Effector CD8-positive, alpha-beta T cell (primary cell): ENCODE measurements at regions not wholly inside any gene's neighbourhood (a gene's known extent, or its start where the extent isn't known, plus 50 kb on each side); places are given as distances from the start of the nearest gene placed in this dataset.
"Not testable (repeated sequence)": the region's sequence is repeated elsewhere in the genome, so short reads cannot be mapped to it uniquely, and the experiment has no call there.

Experiments used
- DNase-seq: peaks from one replicate; lab custom pipeline; 2025; lab: John Stamatoyannopoulos, UW

DNA sequence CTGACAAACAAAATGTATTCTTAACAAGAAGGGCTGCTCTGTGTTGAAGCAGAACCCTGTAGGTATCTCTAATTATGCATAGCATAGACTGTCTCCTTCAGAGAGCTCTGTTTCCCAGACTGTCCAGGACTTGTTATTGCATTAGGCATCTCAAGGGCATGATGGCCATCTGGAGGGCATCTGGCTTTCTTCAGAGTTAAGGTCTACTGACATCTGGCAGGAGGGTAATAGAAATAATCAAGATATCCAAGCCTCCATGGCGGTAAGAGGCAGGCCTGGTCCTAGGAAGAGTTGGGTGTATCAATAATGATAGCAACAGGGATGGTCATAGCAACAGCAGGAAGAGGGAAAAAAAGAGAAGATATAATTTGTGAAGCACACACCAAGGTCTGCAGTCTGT is 161.2 kb downstream of the TTC8 start:
- no peak for DNase-seq

DNA sequence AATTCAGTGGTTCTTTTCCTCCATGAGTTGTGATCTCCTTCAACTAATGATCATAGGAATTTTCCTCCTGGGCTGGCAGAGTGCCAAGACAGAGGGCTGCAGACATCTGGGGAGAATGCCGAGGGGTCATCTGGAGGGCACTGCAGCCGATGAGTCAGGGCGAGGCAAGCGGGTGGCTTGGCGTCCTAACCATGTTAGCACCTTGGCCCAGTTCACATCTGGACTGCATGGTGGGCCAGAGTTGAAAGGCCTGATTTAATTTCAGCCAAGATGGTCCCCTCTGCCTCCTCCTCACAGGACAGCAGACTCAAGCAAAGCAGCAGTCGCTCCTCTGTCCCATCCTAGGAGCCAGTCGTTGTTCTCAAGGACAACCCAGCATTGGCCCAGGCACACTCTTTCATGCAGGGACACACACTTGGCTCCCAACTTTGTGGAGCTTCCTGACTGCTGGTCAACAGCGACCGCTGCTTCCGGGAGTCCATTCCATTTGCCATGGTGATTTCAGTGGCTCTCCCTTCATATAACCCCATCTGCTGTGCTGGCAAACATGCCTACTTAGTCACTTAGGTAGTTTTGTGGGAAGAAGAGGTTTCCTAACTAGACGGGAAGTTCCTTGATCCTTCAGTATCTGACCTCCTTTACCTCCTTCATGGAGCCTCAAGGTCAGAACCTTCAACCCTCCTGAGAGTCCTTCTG is 161.8 kb downstream of the TTC8 start:
- DNase-seq: no peak

DNA sequence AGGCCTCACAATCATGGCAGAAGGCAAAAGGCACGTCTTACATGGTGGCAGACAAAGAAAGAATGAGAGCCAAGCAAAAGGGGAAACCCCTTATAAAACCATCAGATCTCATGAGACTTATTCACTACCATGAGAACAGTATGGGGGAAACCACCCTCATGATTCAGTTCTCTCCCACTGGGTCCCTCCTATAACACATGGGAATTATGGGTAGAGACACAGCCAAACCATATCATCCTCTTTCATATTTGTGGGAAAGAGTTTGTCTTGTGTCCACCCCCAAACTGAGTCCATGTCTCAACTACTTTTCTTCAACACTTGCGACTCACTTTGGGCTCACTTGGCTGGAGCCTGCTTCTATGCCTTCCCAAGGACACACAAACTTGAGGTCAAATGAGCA is 162.5 kb downstream of the TTC8 start:
- DNase-seq: not testable (repeated sequence)

DNA sequence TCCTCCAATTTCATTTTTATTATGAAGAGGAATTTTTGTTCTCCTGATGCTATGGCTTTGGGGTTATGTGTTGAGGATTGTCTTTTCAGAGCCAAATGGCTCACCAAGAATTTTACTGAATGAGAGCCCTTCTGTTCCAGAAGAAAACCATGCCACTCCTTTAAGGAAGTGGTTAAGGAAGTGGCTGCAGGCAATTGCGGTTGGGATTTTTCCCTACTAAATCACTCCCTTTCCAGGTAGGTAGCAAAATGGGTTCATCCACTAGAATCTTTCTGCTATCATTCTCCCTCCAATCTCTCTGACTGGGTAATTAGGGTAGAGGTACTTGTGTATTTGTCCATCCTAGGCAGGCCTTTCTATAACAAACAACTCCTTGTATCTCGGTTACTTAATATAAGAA is 163.1 kb downstream of the TTC8 start:
- no peak for DNase-seq

DNA sequence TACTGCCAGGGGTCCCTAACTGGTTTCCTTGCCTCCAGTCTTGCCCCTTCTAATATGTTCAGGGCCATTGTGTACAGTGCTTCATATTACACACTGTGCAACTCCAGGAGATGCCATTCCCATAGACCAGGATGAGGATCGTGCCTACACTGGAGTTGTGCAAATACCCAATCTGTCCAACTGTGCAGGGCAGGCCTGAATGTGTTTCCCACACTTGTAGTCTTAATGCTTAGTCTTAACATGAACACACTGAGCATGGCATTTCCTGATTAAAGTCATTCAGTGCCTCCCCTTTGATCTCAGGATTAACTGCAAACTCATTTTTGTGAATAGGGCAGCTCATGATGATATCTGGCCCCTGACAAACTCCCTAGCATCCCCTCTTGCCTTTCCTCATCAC is 165.5 kb downstream of the TTC8 start:
- DNase-seq: no peak

DNA sequence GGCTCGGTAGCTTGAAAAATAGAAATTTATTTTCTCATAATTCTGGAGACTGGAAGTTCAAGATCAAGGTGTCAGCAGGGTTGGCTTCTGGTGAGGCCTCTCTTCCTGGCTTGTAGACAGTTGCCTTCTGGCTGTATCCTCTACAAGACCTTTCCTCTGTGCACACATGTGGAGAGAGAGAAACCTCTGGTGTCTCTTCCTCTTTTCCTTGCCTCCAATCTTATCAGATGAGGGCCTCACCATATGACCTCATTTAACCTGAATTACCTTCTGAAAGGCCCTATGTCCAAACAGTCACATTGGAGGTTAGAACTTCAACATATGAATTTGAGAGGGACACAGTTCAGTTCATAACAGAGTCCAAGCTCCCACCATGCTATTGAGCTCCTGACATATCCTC is 166.4 kb downstream of the TTC8 start:
- DNase-seq: no peak

DNA sequence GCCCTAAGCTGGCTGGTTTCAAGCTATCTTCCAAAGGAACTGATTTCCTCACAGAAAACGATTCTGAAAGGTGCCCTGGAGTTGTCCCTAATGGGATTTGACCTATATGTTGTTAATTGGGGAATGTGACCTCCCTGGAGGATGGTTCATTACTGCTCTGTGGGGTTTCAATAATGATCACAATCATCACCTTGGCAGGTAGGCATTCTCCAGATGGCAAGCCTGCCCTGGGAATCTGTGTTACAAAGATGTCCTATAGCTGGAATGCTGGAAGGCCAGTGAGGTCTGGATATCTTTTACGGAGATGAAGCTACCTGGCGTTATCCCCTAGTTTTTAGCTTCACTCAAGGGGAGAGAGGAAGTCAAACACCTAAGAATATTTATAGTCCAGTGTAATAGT is 167.6 kb downstream of the TTC8 start:
- no peak for DNase-seq

DNA sequence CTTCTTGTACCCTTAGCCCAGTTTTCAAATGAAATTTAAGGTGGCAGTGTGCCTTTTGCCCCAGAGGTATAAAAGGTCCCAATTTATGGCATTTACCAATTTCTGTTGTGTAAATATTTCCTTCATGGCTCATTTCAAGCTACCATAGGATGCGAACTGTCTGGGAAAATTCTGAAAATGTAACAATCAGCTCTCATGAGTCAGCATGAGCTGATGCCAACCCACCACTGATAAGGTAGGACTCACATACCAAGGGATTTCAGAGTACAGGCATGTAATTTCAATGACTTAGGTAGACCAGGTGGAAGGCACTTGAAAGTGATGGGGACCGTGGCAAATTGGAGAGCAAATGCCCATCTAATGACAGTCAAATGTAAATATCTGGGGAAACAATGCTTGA is 169.5 kb downstream of the TTC8 start:
- no peak for DNase-seq

DNA sequence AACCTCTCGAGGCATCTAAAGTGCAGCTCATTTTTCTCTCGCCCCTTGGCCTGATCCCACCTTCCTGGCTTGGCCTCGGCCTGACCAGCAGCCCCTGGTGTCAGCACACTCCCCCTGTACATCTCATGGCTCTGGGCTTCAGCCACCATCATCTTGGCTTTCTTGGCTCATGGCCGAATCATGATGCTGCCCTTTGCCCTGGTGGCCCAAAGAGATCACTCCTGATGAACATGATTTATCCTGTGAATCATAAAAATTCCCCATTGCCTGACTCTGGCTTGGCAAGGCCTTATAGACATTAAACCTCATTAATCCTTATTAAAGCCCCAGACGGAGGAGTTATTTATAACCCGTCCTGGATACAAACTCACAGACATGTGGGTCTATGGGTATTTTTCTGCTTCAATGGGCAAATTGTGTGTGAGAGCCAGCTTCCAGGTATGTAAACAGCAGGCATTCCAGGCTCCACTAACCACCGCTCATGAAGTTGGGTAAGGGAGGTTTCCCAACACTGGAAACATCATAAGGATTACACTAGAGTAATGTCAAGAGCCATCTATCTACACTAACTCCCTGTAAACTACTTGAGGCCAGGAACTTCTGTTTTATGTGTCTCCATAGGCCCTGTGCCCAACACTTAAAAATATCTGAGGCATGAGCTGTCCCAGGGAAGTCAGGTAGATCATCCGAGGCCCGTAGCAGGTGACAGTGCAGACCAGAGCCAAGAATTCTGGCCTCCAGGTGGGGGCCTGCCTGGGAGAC is 171.2 kb downstream of the TTC8 start:
- DNase-seq: no peak

DNA sequence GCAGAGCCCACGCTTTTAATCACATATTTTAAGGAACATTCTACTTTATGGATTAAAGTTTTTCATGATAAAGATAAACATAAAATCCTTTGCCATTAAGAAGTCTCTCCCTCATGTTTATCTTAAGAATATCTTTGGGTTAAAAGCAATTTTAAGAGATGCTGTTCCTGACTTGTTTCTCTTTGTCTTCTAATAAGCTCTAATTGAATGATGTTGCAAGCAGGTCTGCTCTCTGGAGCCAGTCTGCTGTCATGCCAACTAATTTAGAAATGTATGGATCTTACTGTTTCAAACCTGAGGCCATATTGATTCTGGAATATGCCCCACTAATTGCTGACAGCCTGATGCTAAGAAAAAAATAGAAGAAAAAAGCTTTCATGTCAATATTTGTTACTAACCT is 173.6 kb downstream of the TTC8 start:
- DNase-seq: no peak

DNA sequence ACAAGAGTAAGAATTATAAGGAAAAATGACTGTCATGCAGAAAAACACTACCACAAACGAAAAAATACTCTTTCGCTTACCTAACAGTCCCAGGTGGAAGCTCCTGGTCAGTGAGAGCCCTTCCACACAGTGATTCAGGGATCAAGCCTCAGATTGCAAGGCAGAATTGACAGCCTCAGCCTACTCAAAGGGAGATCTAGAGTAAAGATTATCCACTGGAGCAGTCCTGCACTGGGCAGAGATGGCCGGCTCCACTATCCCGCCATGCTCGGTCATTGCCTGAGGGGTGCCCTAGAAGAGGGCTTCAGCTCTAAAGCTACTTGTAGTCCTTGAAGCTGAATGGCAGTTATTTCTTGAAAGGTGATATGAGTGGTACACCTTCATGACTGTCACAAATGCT is 174.7 kb downstream of the TTC8 start:
- DNase-seq: no peak

DNA sequence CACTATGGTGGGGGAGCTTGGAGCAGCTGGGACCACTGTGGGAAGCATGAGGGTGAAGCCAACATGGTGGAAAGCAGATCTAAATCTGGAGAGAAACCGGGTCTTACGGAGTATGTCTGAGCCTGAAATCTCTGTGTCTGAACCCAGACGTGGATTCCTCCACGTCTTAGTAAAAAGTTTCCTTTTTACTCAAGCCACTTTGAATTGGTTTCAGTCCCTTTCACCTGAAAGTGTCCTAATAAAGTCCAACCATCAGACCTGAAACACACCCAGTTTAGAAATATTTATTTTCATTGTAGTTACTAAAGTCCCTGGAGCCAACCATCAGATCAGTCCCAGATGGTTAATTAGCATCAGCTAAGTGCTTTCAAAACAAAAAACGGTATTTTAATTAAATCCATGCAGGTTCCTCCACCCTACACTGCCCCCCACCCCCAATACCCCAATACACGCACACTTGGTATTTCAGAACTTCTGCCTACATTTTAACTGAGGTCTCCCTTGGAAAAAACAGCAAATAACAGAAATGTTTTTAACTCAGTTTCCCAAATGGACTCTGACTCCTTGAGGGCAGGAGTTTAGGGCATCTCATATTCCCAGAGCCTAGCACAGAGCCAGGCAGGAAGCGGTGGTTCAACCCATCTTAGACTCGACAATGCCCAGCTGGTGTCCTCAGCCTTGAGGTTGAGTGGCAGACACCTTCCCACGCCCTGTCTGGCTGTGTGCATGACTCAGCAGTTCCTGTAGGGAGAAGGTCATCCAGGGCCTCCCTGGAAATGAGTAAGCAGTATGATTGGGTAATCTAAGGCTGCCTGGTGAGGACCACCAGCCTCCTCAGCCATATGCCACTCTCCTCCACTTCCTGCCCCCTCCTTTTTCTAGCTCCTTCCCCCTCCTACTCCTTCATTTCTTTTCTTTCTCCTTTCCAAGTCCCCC is 175.8 kb downstream of the TTC8 start:
- no peak for DNase-seq

DNA sequence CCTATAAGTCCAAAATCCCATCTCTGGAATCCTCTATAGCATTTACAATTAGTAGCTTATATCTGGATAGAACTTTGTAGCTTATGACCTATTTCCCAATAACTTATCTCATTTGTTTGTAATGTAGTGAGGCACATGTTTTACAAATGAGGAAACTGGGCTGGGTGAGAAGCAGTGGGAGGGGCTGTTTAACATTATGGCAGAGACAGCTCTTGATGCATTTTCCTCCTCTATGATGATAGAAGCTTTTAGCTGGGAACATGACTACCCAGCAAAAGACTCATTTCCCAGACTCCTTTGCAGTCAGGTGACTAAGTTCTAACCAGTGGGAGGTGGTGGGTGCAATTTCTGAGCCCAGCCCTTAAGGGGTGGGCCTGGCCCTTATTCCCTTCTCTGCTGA is 179.7 kb downstream of the TTC8 start:
- no peak for DNase-seq

DNA sequence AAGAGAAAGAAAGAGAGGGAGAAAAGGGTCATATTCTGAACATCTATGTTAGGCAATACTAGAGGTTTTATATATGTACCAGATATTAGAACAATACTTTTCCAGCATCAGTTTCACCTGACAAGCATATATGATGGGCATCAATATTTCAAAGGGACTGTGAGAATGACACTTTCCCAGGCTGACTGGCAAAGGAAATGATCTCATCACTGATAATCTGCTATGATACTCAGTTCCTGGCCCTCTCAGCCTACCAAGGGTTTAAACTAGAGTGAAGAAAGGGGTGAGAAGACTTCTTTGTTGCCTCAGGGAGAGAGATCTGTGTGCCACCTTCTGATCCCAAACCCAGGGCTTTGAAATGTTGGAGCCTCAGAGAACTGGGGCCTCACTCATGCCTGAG is 183.5 kb downstream of the TTC8 start:
- no peak for DNase-seq

DNA sequence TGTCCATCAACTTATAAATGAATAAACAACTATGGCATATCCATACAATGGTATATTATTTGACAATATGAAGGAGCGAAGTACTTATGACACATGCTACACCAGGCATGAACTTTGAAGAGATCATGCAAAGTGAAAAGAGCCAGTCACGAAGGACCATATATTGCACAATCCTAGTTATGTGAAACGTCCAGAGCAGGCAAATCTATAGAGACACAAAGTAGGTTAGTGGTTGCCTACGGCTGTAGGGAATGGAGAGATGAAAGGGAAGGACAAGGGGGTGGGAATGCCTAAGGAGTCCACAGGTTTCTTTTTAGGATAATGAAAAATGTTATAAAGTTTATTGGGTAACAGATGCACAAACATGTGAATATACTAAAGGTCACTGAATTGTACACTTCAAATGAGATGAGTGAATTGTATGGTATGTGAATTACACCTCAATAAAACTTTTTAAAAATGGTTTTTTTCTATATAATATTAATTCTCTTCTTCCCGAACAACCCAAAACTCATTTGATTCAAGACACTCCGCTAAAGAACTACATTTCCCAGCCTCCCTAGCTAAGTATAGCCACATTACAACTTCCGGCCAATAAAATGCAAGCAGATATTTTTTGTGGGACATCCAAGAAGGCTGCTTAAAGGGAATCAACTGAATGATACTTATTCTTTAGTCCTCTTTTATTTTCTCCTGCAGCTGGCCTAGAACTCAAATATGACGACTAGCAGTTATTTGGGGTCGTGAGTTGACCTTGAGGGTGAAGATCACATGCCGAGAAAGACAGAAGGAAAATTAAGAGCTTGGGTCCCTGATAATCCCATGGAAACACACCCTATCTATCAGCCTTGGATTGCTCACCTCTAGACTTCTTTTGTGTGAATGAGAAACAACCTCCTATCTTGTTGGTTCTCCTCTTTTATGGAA is 187.2 kb downstream of the TTC8 start:
- no peak for DNase-seq

DNA sequence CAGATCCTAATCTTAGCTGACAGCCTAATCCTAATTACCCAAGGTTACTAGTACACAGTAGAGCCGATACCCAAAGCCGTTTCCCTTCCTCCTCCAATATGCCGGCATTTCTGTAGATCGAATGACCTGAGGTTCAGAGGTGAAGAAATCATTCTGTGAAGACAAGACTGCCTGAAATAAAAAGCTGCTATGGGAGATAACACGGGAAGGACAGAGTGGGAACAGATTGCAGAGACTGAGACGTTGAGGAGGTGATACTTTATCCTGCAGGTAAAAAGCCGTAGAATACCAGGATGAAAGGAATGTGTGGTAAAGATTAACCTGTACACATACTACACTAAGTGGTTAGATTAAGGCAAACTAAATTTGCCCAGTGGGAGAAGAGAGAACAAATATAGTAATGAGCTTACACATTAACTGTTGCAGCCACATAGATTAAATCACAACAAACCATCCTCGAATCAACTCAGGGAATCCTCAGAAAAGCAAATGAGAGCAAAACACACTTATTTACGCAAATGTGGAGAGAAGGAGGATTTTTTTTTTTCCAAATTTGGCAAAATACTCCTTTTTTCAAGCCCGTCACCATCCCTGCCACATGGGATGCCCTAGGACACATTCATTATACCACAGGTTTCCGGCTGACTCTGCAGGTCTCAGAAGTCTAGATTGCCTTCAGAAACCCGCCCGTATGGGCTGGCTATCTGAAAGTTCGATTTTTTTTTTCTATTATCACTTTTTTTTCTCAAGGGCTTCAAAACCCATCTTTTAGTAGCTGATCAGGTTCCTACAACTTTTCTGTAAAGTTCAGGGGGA is 188.0 kb downstream of the TTC8 start:
- DNase-seq: no peak

DNA sequence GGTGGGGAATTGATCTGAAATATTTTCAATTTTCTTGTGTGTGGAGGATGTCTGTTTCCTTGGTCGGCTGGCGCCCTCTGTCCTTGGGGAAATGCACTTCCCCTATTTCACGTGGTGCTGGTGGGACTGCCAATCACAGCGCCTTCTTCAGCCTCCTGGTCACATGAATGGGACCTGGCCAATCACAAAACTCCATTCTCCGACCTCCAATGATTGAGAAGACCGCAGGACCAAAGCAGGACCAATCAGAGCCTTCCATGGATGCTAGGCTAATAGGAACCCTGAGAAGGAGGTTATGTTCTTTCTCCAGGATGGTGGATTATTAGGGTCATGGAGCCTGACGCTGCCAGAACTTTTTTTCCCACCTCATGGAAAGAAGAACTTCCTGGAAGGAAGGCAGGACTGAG is 188.7 kb downstream of the TTC8 start:
- DNase-seq: no peak

DNA sequence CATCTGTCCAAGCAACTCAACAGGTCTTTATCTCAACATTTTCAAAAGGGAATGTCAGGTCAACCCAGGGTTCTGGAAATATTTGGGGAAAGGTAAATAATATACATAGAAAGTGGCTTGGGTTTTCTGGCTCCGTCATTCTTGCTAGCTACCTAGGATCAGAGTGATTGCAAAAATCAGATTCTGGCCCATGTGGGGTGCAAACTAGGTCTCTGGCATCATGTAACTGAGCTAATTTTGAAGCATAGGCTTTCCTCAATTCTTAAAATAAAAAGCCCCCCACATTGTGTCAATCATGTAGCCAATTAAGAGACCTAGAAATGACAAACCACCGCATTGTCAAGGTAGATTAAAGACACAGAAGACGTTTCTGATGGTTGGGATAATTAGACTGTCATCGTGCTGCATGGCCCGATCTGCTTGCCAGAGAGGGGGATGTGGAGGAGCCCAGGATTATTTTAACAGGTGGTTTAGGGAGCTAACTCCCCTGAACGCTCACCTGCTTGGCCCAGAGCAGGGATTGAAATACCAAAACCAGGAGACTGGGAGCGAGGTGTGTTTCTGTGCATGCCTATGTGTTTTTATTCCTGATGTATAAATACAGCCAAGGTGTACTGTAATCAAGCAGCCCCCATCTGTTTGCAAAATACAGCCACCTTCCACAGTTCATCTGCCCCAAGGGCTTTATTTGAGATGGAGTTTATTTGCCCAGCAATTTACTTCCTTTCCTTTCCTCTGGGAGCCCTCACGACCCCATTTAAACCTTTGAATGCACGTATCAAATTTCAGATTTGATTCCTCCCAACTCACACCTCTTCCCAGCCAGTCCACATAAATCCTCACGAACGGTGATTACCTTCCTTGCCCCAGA is 189.5 kb downstream of the TTC8 start:
- no peak for DNase-seq

DNA sequence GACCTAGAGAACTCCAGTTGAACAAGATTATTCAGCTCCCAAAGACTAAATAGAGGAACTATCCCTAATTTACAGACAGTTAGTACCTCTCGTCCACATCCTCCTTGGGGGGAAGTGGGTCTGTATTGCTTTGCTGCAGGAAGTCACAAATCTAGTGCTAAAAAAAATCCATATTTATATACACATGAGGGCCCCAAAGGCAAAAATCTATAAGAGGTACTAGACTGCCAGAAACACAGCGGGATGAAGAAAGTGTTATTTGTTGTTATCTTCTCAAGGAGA is 190.1 kb downstream of the TTC8 start:
- no peak for DNase-seq

DNA sequence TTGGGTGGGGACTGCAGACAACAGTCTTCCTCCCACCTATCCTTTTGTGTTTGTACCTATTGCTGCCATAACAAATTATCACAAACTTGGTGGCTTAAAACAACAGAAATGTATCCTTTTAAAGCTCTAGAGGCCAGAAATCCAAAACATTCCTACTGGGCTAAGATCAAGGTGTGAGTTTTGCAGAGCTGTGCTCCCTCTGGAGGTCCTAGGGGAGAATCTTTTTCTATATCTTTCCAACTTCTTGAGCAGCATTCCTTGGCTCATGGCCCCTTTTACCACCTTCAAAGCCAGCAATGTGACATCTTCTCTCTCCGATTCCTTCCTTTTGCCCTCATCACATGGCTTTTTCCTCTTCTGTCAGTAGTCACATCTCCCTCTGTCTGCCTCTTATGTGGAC is 190.6 kb downstream of the TTC8 start:
- DNase-seq: no peak
